GM12878 (cell line): ENCODE measurements at regions not wholly inside any gene's neighbourhood (a gene's known extent, or its start where the extent isn't known, plus 50 kb on each side); places are given as distances from the start of the nearest gene placed in this dataset.

Experiments
- CBX5 ChIP-seq: sonication (generic); IDR thresholded peaks from 2 replicates; pipeline ENCODE4 v1.6.1; 2016; ENCODE audit warnings: low read depth, moderate library complexity, mild to moderate bottlenecking, inconsistent platforms
- EGR1 ChIP-seq, 2 experiments: IDR thresholded peaks; 1 replicate in 1 of 2; 2 replicates in 1 of 2; pipeline ENCODE4 v1.6.1; 2011 to 2012; ENCODE audit warnings: low read depth in 2 of 2, low read length in 2 of 2, borderline replicate concordance in 1 of 2, mild to moderate bottlenecking in 1 of 2, moderate library complexity in 1 of 2
- GABPA ChIP-seq: IDR thresholded peaks from 2 replicates; pipeline ENCODE4 v1.6.1; 2014; ENCODE audit warnings: antibody characterized with exemption, low read depth, mild to moderate bottlenecking, inconsistent platforms
- KLF5 ChIP-seq: fragments of 450-650 bp; IDR thresholded peaks from 2 replicates; pipeline ENCODE4 v1.6.1; 2014; ENCODE audit warnings: mild to moderate bottlenecking; ENCODE audit not compliant: partially characterized antibody
- NRF1 ChIP-seq: conservative IDR thresholded peaks from 2 replicates; pipeline ENCODE4 v1.6.1; 2011; ENCODE audit warnings: mild to moderate bottlenecking, low read depth, low read length, improper control_type of control experiment
- ZSCAN29 ChIP-seq: fragments of 450-650 bp; IDR thresholded peaks from 2 replicates; pipeline ENCODE4 v1.6.1; 2017; ENCODE audit warnings: mild to moderate bottlenecking, moderate library complexity
- TF ChIP-seq, protein P1 (sequence below): fragments of 450-650 bp; IDR thresholded peaks from 2 replicates; pipeline ENCODE4 v1.6.1; 2017; ENCODE audit warnings: antibody characterized with exemption, mild to moderate bottlenecking, moderate library complexity

DNA sequence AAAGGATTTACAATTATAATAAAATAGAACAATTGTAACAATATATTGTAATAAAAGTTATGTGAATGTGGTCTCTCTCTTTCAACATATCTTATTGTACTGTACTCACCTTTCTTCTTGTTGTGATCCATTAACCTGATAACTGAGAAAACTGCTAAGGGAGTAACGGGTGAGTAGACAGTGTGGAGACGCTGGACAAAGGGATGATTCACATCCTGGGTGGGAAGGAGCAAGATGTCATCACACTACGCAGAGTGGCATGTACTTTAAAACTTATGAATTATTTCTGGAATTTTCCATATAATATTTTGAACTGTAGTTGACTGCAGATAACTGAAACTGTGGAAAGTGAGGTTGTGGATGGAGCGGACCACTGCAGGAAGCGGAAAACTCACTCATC is 91.2 kb upstream of the PLPP4 start:
- no peak for TF ChIP-seq GABPA
- TF ChIP-seq NRF1: no peak
- TF ChIP-seq KLF5: no peak
- no peak for TF ChIP-seq ZSCAN29
- TF ChIP-seq, protein P1, sequence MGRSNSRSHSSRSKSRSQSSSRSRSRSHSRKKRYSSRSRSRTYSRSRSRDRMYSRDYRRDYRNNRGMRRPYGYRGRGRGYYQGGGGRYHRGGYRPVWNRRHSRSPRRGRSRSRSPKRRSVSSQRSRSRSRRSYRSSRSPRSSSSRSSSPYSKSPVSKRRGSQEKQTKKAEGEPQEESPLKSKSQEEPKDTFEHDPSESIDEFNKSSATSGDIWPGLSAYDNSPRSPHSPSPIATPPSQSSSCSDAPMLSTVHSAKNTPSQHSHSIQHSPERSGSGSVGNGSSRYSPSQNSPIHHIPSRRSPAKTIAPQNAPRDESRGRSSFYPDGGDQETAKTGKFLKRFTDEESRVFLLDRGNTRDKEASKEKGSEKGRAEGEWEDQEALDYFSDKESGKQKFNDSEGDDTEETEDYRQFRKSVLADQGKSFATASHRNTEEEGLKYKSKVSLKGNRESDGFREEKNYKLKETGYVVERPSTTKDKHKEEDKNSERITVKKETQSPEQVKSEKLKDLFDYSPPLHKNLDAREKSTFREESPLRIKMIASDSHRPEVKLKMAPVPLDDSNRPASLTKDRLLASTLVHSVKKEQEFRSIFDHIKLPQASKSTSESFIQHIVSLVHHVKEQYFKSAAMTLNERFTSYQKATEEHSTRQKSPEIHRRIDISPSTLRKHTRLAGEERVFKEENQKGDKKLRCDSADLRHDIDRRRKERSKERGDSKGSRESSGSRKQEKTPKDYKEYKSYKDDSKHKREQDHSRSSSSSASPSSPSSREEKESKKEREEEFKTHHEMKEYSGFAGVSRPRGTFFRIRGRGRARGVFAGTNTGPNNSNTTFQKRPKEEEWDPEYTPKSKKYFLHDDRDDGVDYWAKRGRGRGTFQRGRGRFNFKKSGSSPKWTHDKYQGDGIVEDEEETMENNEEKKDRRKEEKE: no peak
- TF ChIP-seq EGR1 (IDR thresholded peaks at IDR 0.05; ENCODE audit: borderline replicate concordance in 1 of 2, low read depth in 2 of 2, low read length in 2 of 2): no peak
- TF ChIP-seq CBX5: no peak
